OCI-LY7 (cell line): ENCODE measurements at regions not wholly inside any gene's neighbourhood (a gene's known extent, or its start where the extent isn't known, plus 50 kb on each side); places are given as distances from the start of the nearest gene placed in this dataset.

Experiments
- CTCF ChIP-seq: fragments of 200-600 bp; sonication (generic); conservative IDR thresholded peaks from 2 replicates; pipeline ENCODE4 v1.5.1; 2014; ENCODE audit warnings: mild to moderate bottlenecking, antibody characterized with exemption, low read length, moderate library complexity, mixed read lengths
- EZH2phosphoT487 ChIP-seq: fragments of 200-600 bp; sonication (generic); IDR thresholded peaks from 2 replicates; pipeline ENCODE4 v1.6.1; 2018; ENCODE audit warnings: low read depth, borderline replicate concordance, mild to moderate bottlenecking, mixed run types, antibody characterized with exemption, low read length, moderate library complexity, mixed read lengths

GRCh38 chr10:64976150-64976549, 1454.9 kb downstream of the REEP3 start:
- TF ChIP-seq EZH2phosphoT487 (no peak), CTCF (no peak)
